ENCODE measurements at regions not wholly inside any gene's neighbourhood (a gene's known extent, or its start where the extent isn't known, plus 50 kb on each side); places are given as distances from the start of the nearest gene placed in this dataset.

DNA sequence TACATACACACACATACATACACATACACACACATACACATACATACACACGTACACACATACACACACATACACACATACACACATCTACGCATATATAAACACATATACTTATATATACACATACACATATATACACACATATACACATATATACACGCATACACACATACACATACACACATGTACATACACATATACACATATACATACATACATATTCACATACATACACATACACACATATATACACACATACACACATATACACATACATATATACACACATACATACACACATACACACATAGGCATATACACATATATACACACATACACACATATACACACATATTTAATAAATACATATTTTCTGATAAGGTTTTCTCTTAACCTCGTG lies 324.0 kb downstream of the RPS6KC1 start:
- TF ChIP-seq, protein P1, sequence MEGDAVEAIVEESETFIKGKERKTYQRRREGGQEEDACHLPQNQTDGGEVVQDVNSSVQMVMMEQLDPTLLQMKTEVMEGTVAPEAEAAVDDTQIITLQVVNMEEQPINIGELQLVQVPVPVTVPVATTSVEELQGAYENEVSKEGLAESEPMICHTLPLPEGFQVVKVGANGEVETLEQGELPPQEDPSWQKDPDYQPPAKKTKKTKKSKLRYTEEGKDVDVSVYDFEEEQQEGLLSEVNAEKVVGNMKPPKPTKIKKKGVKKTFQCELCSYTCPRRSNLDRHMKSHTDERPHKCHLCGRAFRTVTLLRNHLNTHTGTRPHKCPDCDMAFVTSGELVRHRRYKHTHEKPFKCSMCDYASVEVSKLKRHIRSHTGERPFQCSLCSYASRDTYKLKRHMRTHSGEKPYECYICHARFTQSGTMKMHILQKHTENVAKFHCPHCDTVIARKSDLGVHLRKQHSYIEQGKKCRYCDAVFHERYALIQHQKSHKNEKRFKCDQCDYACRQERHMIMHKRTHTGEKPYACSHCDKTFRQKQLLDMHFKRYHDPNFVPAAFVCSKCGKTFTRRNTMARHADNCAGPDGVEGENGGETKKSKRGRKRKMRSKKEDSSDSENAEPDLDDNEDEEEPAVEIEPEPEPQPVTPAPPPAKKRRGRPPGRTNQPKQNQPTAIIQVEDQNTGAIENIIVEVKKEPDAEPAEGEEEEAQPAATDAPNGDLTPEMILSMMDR (IDR thresholded peaks at IDR 0.05), result no peak
- no peak for TF ChIP-seq CHD2 (IDR thresholded peaks at IDR 0.05; ENCODE audit: low read length, partially characterized antibody)
- TF ChIP-seq, protein P2, sequence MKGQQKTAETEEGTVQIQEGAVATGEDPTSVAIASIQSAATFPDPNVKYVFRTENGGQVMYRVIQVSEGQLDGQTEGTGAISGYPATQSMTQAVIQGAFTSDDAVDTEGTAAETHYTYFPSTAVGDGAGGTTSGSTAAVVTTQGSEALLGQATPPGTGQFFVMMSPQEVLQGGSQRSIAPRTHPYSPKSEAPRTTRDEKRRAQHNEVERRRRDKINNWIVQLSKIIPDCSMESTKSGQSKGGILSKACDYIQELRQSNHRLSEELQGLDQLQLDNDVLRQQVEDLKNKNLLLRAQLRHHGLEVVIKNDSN (IDR thresholded peaks at IDR 0.05; ENCODE audit: borderline replicate concordance, low read depth), result no peak
- no peak for TF ChIP-seq RCOR1 (IDR thresholded peaks at IDR 0.05; ENCODE audit: low read length)
- no peak for TF ChIP-seq MXI1 (IDR thresholded peaks at IDR 0.05; ENCODE audit: low read depth, low read length)
- TF ChIP-seq RAD21 (IDR thresholded peaks at IDR 0.05; ENCODE audit: low read length), result no peak

Measured in SK-N-SH (cell line).